H1 (cell line): ENCODE measurements at regions not wholly inside any gene's neighbourhood (a gene's known extent, or its start where the extent isn't known, plus 50 kb on each side); places are given as distances from the start of the nearest gene placed in this dataset.

Source experiments
- CHD7 ChIP-seq: fragments of 300-600 bp; sonication (generic); IDR thresholded peaks from 2 replicates; pipeline ENCODE4 v1.7.1; 2012; ENCODE audit warnings: low read length, moderate library complexity, mild to moderate bottlenecking, inconsistent platforms; ENCODE audit not compliant: insufficient replicate concordance

- no peak for TF ChIP-seq CHD7
- TF ChIP-seq, all 59 proteins: peak for 0
Observed at GRCh38 chr7:1619152-1620079, 49.6 kb upstream of the PSMG3 start (continued).
